Kidney epithelial cell (primary cell): ENCODE measurements at regions not wholly inside any gene's neighbourhood (a gene's known extent, or its start where the extent isn't known, plus 50 kb on each side); places are given as distances from the start of the nearest gene placed in this dataset.

Source experiments
- DNase-seq: peaks from one replicate; pipeline ENCODE4 v3.0.0-alpha.2; 2010; ENCODE audit warnings: low read depth
- H3K27me3 ChIP-seq: 2 replicates; pipeline ENCODE4 v1.6.0; 2011; ENCODE audit warnings: low read length; ENCODE audit not compliant: control insufficient read depth, insufficient read depth
- H3K36me3 ChIP-seq: 2 replicates; pipeline ENCODE4 v1.5.1; 2011; ENCODE audit warnings: low read length; ENCODE audit not compliant: control insufficient read depth, insufficient read depth
- H3K4me3 ChIP-seq: 2 replicates; pipeline ENCODE4 v1.5.1; 2011; ENCODE audit warnings: low read depth, mild to moderate bottlenecking, control low read depth, low read length
- TF ChIP-seq, protein P1 (sequence below): IDR thresholded peaks from 2 replicates; pipeline ENCODE4 v1.5.1; 2011; ENCODE audit warnings: mild to moderate bottlenecking, moderate library complexity, low read length, control low read depth, inconsistent platforms; ENCODE audit not compliant: insufficient read depth, poor library complexity, severe bottlenecking

DNA sequence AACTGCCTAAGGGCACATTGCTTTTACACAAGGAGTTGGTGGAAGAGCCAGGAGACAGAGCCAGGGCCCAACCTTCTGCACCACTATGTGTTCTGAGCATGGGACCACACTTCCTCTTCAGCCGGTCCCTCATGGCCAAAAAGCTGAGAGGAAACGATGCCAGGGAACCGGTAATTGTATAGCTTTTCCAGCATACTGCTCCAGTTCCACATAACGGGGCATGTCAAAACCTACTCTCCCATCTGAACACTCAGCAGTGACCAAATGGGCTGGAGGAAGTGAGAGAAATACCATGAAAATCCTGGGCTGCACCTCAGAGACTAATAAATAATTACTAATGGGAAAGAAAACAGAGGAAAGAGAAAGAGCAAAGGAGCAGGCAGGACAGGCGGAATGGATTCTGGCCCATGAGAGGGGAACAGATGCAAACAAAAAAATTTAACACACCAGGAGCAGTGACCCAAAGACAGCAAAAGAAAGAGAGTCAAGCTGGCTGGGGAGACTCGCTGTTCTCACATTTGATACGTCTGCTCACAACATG, 52.0 kb upstream of the BMP2 start:
- Histone ChIP-seq H3K4me3 (no peak overlapping the region), H3K36me3 (no peaks in the 10 kb centered on the region), H3K27me3 (no peaks in the 10 kb centered on the region)
- DNase-seq = no peak
- TF ChIP-seq, protein P1, sequence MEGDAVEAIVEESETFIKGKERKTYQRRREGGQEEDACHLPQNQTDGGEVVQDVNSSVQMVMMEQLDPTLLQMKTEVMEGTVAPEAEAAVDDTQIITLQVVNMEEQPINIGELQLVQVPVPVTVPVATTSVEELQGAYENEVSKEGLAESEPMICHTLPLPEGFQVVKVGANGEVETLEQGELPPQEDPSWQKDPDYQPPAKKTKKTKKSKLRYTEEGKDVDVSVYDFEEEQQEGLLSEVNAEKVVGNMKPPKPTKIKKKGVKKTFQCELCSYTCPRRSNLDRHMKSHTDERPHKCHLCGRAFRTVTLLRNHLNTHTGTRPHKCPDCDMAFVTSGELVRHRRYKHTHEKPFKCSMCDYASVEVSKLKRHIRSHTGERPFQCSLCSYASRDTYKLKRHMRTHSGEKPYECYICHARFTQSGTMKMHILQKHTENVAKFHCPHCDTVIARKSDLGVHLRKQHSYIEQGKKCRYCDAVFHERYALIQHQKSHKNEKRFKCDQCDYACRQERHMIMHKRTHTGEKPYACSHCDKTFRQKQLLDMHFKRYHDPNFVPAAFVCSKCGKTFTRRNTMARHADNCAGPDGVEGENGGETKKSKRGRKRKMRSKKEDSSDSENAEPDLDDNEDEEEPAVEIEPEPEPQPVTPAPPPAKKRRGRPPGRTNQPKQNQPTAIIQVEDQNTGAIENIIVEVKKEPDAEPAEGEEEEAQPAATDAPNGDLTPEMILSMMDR = no peak

DNA sequence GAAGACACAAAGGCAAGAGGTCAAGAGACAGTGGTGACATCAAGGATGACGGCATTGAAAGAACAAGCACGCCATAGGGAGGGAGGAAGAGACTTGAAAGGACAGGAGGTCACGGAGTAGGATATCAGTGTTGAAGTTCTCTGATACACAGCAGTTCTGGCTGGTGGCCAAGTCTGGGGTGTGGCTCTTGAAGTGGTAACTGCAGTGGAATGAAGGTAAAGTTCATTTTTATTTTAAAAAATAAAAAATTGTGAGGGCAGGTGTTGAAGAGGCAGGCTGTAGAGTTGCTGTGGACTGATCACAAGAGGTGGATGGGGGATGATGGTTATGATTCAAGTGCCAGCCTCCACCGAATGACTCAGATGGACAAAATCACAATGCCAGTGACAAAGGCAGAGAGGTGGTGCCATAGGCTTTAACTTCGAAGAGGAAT, 53.2 kb upstream of the BMP2 start:
- no peak overlapping the region for H3K4me3 ChIP-seq
- TF ChIP-seq, protein P1 = no peak
- no peak for DNase-seq
- no peaks in the 10 kb centered on the region for H3K27me3 ChIP-seq
- H3K36me3 ChIP-seq = no peaks in the 10 kb centered on the region

DNA sequence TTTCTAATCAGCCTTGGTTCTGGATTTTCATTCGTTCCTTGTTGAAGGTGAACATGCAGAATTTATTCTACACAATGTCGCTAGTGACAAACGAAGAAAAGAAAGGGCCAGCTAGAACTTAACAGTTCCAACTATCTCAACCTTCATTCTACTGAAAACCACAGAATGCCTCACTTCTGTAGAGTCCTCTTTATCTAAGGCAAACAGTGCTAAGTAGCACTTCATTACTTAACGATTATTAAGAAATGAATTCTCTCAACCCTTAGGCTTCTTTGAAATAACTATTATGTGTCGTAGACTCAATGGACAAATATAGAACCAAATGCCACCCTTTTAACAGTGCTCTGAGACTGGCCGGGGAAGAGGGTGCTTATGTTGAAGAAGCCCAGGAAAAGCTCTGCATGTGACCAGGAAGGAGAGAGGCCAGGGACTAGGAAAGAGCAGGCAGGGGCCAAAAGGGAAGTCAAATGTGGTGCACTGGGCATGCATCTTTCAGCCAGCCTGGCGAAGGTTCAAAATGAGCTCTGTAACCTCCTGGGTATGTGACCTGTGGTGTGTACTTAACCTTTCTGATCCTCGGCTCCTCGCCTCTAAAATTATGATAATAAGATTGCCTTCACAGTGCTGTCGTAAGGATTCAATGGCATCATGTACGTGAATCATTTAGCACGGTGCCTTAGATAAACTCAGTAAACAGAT, 55.4 kb upstream of the BMP2 start:
- TF ChIP-seq, protein P1 = no peak
- no peak overlapping the region for H3K4me3 ChIP-seq
- H3K36me3 ChIP-seq = no peaks in the 10 kb centered on the region
- no peak for DNase-seq
- no peaks in the 10 kb centered on the region for H3K27me3 ChIP-seq

DNA sequence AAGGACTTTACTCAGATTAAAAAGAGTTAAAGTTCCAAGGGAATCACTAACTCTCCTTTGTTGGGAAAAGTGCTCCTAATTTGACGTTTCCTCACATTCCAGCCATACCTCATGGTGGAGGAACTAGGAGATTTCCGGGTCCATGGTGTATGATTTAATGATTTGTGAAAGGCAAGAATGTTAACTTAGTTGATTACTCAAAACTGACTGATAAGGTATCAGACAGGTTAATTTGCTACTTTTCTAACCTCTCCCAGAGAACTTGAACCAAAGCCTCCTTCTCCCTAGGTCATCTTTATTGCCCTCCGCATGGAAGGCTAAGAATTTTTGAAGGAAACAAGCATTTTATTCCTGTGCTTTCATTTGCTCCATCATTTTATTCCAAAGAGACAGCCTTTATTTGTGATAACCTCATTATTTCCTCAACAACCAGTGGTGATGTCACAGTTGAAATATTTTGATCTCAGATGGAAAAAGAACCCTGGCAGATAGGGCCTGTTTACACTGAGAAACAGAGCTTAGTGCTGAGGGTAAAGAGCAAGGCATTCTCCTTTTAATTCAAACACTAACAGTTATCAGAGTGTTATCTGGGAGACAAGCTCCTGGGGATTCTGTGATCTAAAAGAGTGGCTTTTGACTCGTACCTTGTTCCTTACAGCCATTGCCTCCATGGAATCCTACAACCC, 57.4 kb upstream of the BMP2 start:
- H3K4me3 ChIP-seq = no peak overlapping the region
- TF ChIP-seq, protein P1 = no peak
- no peak for DNase-seq

DNA sequence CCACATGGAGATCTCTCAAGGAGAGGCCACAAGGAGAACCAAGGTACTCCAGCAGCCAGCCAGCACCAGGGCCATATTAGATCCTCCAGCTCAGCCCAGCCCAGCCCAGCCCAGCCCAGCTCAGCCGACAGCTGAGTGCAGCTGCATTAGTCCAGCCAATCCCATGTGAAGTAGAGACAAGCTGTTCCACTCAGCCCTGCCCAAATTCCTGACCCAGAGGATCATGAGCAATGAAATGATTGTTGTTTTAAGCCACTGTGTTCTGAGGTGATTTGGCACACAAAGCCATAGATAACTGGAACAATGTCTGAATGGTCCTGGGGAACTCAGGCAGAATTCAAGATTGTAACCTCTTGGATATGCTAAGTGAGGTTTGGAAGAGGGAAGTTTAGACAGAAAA, 59.5 kb upstream of the BMP2 start:
- TF ChIP-seq, protein P1 = no peak
- peak; percentile 58 for DNase-seq
- H3K4me3 ChIP-seq = no peak overlapping the region
- H3K36me3 ChIP-seq = no peaks in the 10 kb centered on the region
- H3K27me3 ChIP-seq = no peaks in the 10 kb centered on the region

More for the DNA sequence above, 57.4 kb upstream of the BMP2 start:
- no peaks in the 10 kb centered on the region for H3K27me3 ChIP-seq
- no peaks in the 10 kb centered on the region for H3K36me3 ChIP-seq
